ENCODE measurements at regions not wholly inside any gene's neighbourhood (a gene's known extent, or its start where the extent isn't known, plus 50 kb on each side); places are given as distances from the start of the nearest gene placed in this dataset.

- no peak for DNase-seq
- Histone ChIP-seq H2BK120ac (ENCODE audit: low read depth, low read length) (no peak overlapping the region), H2AK9ac (replicated peaks; ENCODE audit: low read depth, low read length, poor library complexity) (no peak overlapping the region), H3K9me3 (ENCODE audit: control insufficient read depth, insufficient read depth, low read length) (no peaks in the 10 kb centered on the region), H3K36me3 (ENCODE audit: control insufficient read depth, insufficient read depth, low read length) (no peaks in the 10 kb centered on the region), H3K27me3 (ENCODE audit: control insufficient read depth, insufficient read depth, low read length) (no peaks in the 10 kb centered on the region), H4K91ac (ENCODE audit: insufficient read depth, low read depth, low read length) (no peak overlapping the region), H3K27ac (ENCODE audit: insufficient read depth, low read length) (no peak overlapping the region), H3K79me1 (ENCODE audit: low read depth in 1 of 2, low read length in 2 of 2) (no peaks in the 10 kb centered on the region), H2BK15ac (ENCODE audit: low read depth, low read length) (no peak overlapping the region), H3K18ac (ENCODE audit: low read depth, low read length) (no peak overlapping the region), H2BK5ac (ENCODE audit: low read depth, low read length, poor library complexity, severe bottlenecking) (no peak overlapping the region), H3K4me1 (ENCODE audit: control insufficient read depth, insufficient read depth, low read length) (no peaks in the 10 kb centered on the region), H3K56ac (ENCODE audit: extremely low read depth, insufficient read depth, low read length) (no peak overlapping the region), H3K4ac (ENCODE audit: low read depth, low read length) (no peak overlapping the region), H3K4me2 (ENCODE audit: low read depth, low read length) (no peak overlapping the region), H2AK5ac (ENCODE audit: low read depth, low read length) (no peak overlapping the region), H3K9ac (ENCODE audit: low read depth, low read length) (no peak overlapping the region), H4K5ac (ENCODE audit: low read depth, low read length) (no peak overlapping the region), H3K23ac (ENCODE audit: low read depth, low read length) (no peak overlapping the region), H3K4me3 (ENCODE audit: insufficient read depth, low read depth, low read length) (no peak overlapping the region), H4K20me1 (ENCODE audit: insufficient read depth, low read length) (no peaks in the 10 kb centered on the region), H2BK20ac (ENCODE audit: low read depth, low read length) (no peak overlapping the region), H2AFZ (replicated peaks; ENCODE audit: low read length, poor library complexity) (no peak overlapping the region), H4K8ac (ENCODE audit: low read depth in 2 of 2, low read length in 2 of 2) (no peak overlapping the region), H3K9me1 (ENCODE audit: insufficient read depth, low read length) (no peaks in the 10 kb centered on the region), H3K14ac (replicated peaks; ENCODE audit: low read depth, low read length) (no peak overlapping the region)
- in situ Hi-C loops (cut with MboI; ENCODE audit: low sequenced_read_pairs) (no loop called here), intact Hi-C loops (cut with micrococcal nuclease) (no loop called here), dilution Hi-C loops (cut with HindIII; ENCODE audit: low sequenced_read_pairs, unreplicated experiment) (no loop called here)
- ChIA-PET CTCF (interaction anchor here (0.5 kb wide), 1 partner anchor 268 kb away, joined by 3 read pairs; no protein-coding TSS in a partner anchor), POLR2A (ENCODE audit: unreplicated experiment) (no interaction called here)
- BruUV-seq (replicated peaks), result no TSS peak
- TF ChIP-seq SMC3 (IDR thresholded peaks at IDR 0.05; ENCODE audit: low read depth, low read length) (no peak), CEBPB (IDR thresholded peaks at IDR 0.05; ENCODE audit: low read depth, low read length) (no peak), BHLHE40 (IDR thresholded peaks at IDR 0.05; ENCODE audit: low read depth, low read length) (no peak), CHD1 (IDR thresholded peaks at IDR 0.05; ENCODE audit: low read depth, low read length) (no peak), POLR2A (IDR thresholded peaks at IDR 0.05; ENCODE audit: low read depth, low read length) (no peak), MAFK (IDR thresholded peaks at IDR 0.05; ENCODE audit: low read depth, low read length) (no peak), NFE2L2 (IDR thresholded peaks at IDR 0.05; ENCODE audit: low read depth, low read length) (no peak), CTCF (conservative IDR thresholded peaks at IDR 0.05; ENCODE audit: low read depth, low read length) (no peak), MXI1 (IDR thresholded peaks at IDR 0.05; ENCODE audit: borderline replicate concordance, low read depth, low read length) (no peak), RCOR1 (IDR thresholded peaks at IDR 0.05; ENCODE audit: insufficient replicate concordance, low read length) (no peak), MAZ (IDR thresholded peaks at IDR 0.05; ENCODE audit: borderline replicate concordance, low read depth, low read length) (no peak), FOS (IDR thresholded peaks at IDR 0.05; ENCODE audit: low read depth, low read length) (no peak), USF2 (IDR thresholded peaks at IDR 0.05; ENCODE audit: low read depth, low read length) (no peak), RAD21 (IDR thresholded peaks at IDR 0.05; ENCODE audit: low read length) (no peak), ELK1 (IDR thresholded peaks at IDR 0.05; ENCODE audit: borderline replicate concordance, low read depth, low read length) (no peak)
- ATAC-seq (ENCODE audit: low read depth), result no peak
- 100% methylated on average over 1 of the region's 2 CpGs; no CpG with 5 or more reads in 1 of the 2 experiments for WGBS, 2 experiments (ENCODE audit: extremely low coverage in 2 of 2, insufficient read length in 1 of 2)
These were observed 323.0 kb downstream of the KCNJ2 start for GRCh38 chr17:70492368-70492767.

Measured in IMR-90 (cell line).